H1 (cell line): ENCODE measurements at regions not wholly inside any gene's neighbourhood (a gene's known extent, or its start where the extent isn't known, plus 50 kb on each side); places are given as distances from the start of the nearest gene placed in this dataset.

Experiments used
- CTCF ChIA-PET: fragments of 300-600 bp; sonication (Branson Sonifier 250); formaldehyde crosslinking; loops from one replicate; lab custom pipeline; 2021; ENCODE audit not compliant: partially characterized antibody; lab: Charles Lee
- POLR2A ChIA-PET: fragments of 300-600 bp; sonication (Branson Sonifier 250); formaldehyde crosslinking; loops from one replicate; lab custom pipeline; 2021; ENCODE audit warnings: inconsistent platforms; ENCODE audit not compliant: partially characterized antibody; lab: Charles Lee
- DNase-seq, 2 experiments: peaks; one replicate each; pipeline versions ENCODE4 v3.0.0 to v3.0.0-alpha.2; 2010 to 2022; ENCODE audit warnings: low spot score in 2 of 2, low read depth in 1 of 2, mixed read lengths in 1 of 2
- FAIRE-seq: peaks from 2 replicates; lab custom pipeline; 2011; peaks lifted over from hg19 to GRCh38; lab: Jason Lieb, UNC
- H2AFZ ChIP-seq: 2 replicates; pipeline ENCODE4 v1.8.1; 2012; ENCODE audit warnings: low read length, inconsistent platforms
- H2AK5ac ChIP-seq: 2 replicates; pipeline ENCODE4 v1.6.1; 2013; ENCODE audit warnings: low read depth, low read length
- H2BK120ac ChIP-seq: replicated peaks from 2 replicates; pipeline ENCODE3; 2013; ENCODE audit warnings: low read depth, low read length, inconsistent platforms
- H2BK12ac ChIP-seq: 2 replicates; pipeline ENCODE4 v1.6.1; 2013; ENCODE audit warnings: low read depth, low read length
- H2BK15ac ChIP-seq: 2 replicates; pipeline ENCODE4 v1.6.1; 2013; ENCODE audit warnings: low read length
- H2BK20ac ChIP-seq: 2 replicates; pipeline ENCODE4 v1.6.1; 2013; ENCODE audit warnings: low read length
- H2BK5ac ChIP-seq: 2 replicates; pipeline ENCODE4 v1.6.1; 2013; ENCODE audit warnings: low read depth, low read length
- H3K14ac ChIP-seq: 2 replicates; pipeline ENCODE4 v1.6.1; 2013; ENCODE audit warnings: inconsistent platforms; ENCODE audit not compliant: insufficient read length
- H3K18ac ChIP-seq: 2 replicates; pipeline ENCODE4 v1.6.1; 2013; ENCODE audit warnings: low read length; ENCODE audit errors: extremely low read depth
- H3K23ac ChIP-seq: 2 replicates; pipeline ENCODE4 v1.6.1; 2013; ENCODE audit warnings: inconsistent platforms; ENCODE audit not compliant: insufficient read length
- H3K23me2 ChIP-seq: 2 replicates; pipeline ENCODE4 v1.6.1; 2013; ENCODE audit warnings: low read depth, low read length
- H3K27ac ChIP-seq: 2 replicates; pipeline ENCODE4 v1.6.1; 2011; ENCODE audit warnings: low read depth, low read length, inconsistent platforms
- H3K27me3 ChIP-seq, 4 experiments: replicated peaks in 1 of 4; 1 replicate in 1 of 4; 2 replicates in 3 of 4; pipeline versions ENCODE4 v1.6.1 to v1.8.1; 2011 to 2013; ENCODE audit warnings: low read length in 3 of 4, mild to moderate bottlenecking in 3 of 4, inconsistent platforms in 2 of 4, mixed read lengths in 2 of 4, moderate library complexity in 1 of 4; ENCODE audit not compliant: control insufficient read depth in 3 of 4, insufficient read depth in 3 of 4; ENCODE audit errors: extremely low read depth in 1 of 4
- H3K36me3 ChIP-seq, 4 experiments: 2 replicates each; pipeline versions ENCODE4 v1.6.1 to v1.8.1; 2011 to 2013; ENCODE audit warnings: mild to moderate bottlenecking in 4 of 4, low read length in 3 of 4, moderate library complexity in 2 of 4, control low read depth in 1 of 4, inconsistent platforms in 1 of 4; ENCODE audit not compliant: insufficient read depth in 4 of 4, control insufficient read depth in 2 of 4
- H3K4ac ChIP-seq: replicated peaks from 2 replicates; pipeline ENCODE3; 2013; ENCODE audit warnings: low read length, low read depth, mixed read lengths, inconsistent platforms; ENCODE audit not compliant: insufficient read length
- H3K4me1 ChIP-seq, 4 experiments: replicated peaks in 1 of 4; 1 replicate in 1 of 4; 2 replicates in 3 of 4; pipeline versions ENCODE4 v1.6.1 to v1.8.1; 2011 to 2013; ENCODE audit warnings: low read length in 3 of 4, inconsistent platforms in 2 of 4, mixed read lengths in 1 of 4; ENCODE audit not compliant: insufficient read depth in 4 of 4, control insufficient read depth in 3 of 4
- H3K4me2 ChIP-seq, 2 experiments: 2 replicates each; pipeline versions ENCODE4 v1.6.1 to v1.8.1; 2011 to 2013; ENCODE audit warnings: low read depth in 2 of 2, low read length in 2 of 2, control low read depth in 1 of 2, inconsistent platforms in 1 of 2, mild to moderate bottlenecking in 1 of 2; ENCODE audit not compliant: insufficient read depth in 1 of 2
- H3K4me3 ChIP-seq, 4 experiments: fragments of 200-600, 300-600 bp in 1 of 4; sonication (generic), shearing (Covaris generic), sonication (Bioruptor Twin) in 1 of 4; 2 replicates each; pipeline versions ENCODE4 v1.5.1 to v1.8.1; 2011 to 2016; ENCODE audit warnings: low read length in 4 of 4, low read depth in 3 of 4, control low read depth in 2 of 4, inconsistent platforms in 2 of 4, mild to moderate bottlenecking in 2 of 4, mixed read lengths in 1 of 4, moderate library complexity in 1 of 4; ENCODE audit not compliant: insufficient read depth in 2 of 4; ENCODE audit errors: extremely low read depth in 1 of 4
- H3K56ac ChIP-seq: replicated peaks from 2 replicates; pipeline ENCODE3; 2013; ENCODE audit warnings: low read depth, mild to moderate bottlenecking, mixed read lengths, low read length, inconsistent platforms; ENCODE audit not compliant: insufficient read length
- H3K79me1 ChIP-seq: 2 replicates; pipeline ENCODE4 v1.6.1; 2013; ENCODE audit warnings: low read depth, low read length, control low read depth
- H3K79me2 ChIP-seq, 2 experiments: 2 replicates each; pipeline versions ENCODE4 v1.6.1 to v1.8.1; 2012 to 2013; ENCODE audit warnings: low read length in 2 of 2, mild to moderate bottlenecking in 2 of 2, inconsistent platforms in 1 of 2; ENCODE audit not compliant: insufficient read depth in 2 of 2, control insufficient read depth in 1 of 2
- H3K9ac ChIP-seq, 4 experiments: replicated peaks in 1 of 4; 1 replicate in 1 of 4; 2 replicates in 3 of 4; pipeline versions ENCODE4 v1.6.1 to v1.8.1; 2011 to 2013; ENCODE audit warnings: low read depth in 3 of 4, low read length in 3 of 4, control low read depth in 2 of 4, mild to moderate bottlenecking in 2 of 4, moderate library complexity in 2 of 4, inconsistent platforms in 1 of 4; ENCODE audit errors: extremely low read depth in 1 of 4
- H3K9me3 ChIP-seq, 2 experiments: 2 replicates each; pipeline versions ENCODE4 v1.6.1 to v1.8.1; 2012 to 2013; ENCODE audit warnings: mild to moderate bottlenecking in 2 of 2, moderate library complexity in 2 of 2, control low read depth in 1 of 2, inconsistent platforms in 1 of 2, low read depth in 1 of 2, low read length in 1 of 2, mixed read lengths in 1 of 2; ENCODE audit not compliant: insufficient read depth in 2 of 2
- H4K20me1 ChIP-seq, 2 experiments: replicated peaks in 1 of 2; 2 replicates each; pipeline versions ENCODE3 to v1.8.1; 2011 to 2013; ENCODE audit warnings: inconsistent platforms in 2 of 2, low read length in 2 of 2, mild to moderate bottlenecking in 1 of 2; ENCODE audit not compliant: insufficient read depth in 2 of 2, control insufficient read depth in 1 of 2
- H4K5ac ChIP-seq: 2 replicates; pipeline ENCODE4 v1.6.1; 2013; ENCODE audit warnings: low read length, low read depth, mixed read lengths, inconsistent platforms; ENCODE audit not compliant: insufficient read length
- H4K8ac ChIP-seq: 2 replicates; pipeline ENCODE4 v1.8.0; 2013; ENCODE audit warnings: mild to moderate bottlenecking, moderate library complexity, low read length, inconsistent platforms; ENCODE audit not compliant: insufficient read depth; ENCODE audit errors: extremely low read depth
- H4K91ac ChIP-seq: replicated peaks from 2 replicates; pipeline ENCODE3; 2013; ENCODE audit warnings: low read length, mixed read lengths, inconsistent platforms; ENCODE audit not compliant: insufficient read length
- CHD2 ChIP-seq: IDR thresholded peaks from 2 replicates; pipeline ENCODE4 v1.6.1; 2012; ENCODE audit warnings: low read length, improper control_type of control experiment
- JUN ChIP-seq: IDR thresholded peaks from 2 replicates; pipeline ENCODE4 v1.6.1; 2011; ENCODE audit warnings: low read depth, mild to moderate bottlenecking, improper control_type of control experiment, low read length
- MAFK ChIP-seq: IDR thresholded peaks from 2 replicates; pipeline ENCODE4 v1.6.1; 2012; ENCODE audit warnings: low read depth, mild to moderate bottlenecking, improper control_type of control experiment, low read length
- RXRA ChIP-seq: IDR thresholded peaks from 2 replicates; pipeline ENCODE4 v1.6.1; 2011; ENCODE audit warnings: low read depth, mild to moderate bottlenecking, low read length, moderate library complexity; ENCODE audit not compliant: insufficient read depth
- TBP ChIP-seq: IDR thresholded peaks from 2 replicates; pipeline ENCODE4 v1.6.1; 2011; ENCODE audit warnings: low read depth, low read length, improper control_type of control experiment
- WGBS, 2 experiments: shearing (Covaris generic) in 1 of 2; methylation state at CpG; one replicate each; pipeline versions ENCODE4 v1.1.6 to v1.1.7; 2013 to 2015; ENCODE audit warnings: low lambda C conversion rate in 2 of 2, mixed read lengths in 2 of 2, inconsistent platforms in 1 of 2, low coverage in 1 of 2, missing lambda C conversion rate in 1 of 2; ENCODE audit not compliant: insufficient replicate concordance in 2 of 2, insufficient coverage in 1 of 2, insufficient read length in 1 of 2; ENCODE audit errors: extremely low coverage in 1 of 2, missing lambda C conversion rate in 1 of 2; 5-methylcytosine and 5-hydroxymethylcytosine counted together
- TF ChIP-seq, protein P1 (sequence below), 3 experiments: IDR thresholded peaks; 1 replicate in 2 of 3; 2 replicates in 1 of 3; pipeline versions ENCODE4 v1.5.1 to v1.6.1; 2011; ENCODE audit warnings: low read length in 3 of 3, mild to moderate bottlenecking in 3 of 3, inconsistent platforms in 2 of 3, low read depth in 1 of 3, moderate library complexity in 1 of 3; ENCODE audit not compliant: insufficient read depth in 1 of 3; ENCODE audit errors: control extremely low read depth in 1 of 3

DNA sequence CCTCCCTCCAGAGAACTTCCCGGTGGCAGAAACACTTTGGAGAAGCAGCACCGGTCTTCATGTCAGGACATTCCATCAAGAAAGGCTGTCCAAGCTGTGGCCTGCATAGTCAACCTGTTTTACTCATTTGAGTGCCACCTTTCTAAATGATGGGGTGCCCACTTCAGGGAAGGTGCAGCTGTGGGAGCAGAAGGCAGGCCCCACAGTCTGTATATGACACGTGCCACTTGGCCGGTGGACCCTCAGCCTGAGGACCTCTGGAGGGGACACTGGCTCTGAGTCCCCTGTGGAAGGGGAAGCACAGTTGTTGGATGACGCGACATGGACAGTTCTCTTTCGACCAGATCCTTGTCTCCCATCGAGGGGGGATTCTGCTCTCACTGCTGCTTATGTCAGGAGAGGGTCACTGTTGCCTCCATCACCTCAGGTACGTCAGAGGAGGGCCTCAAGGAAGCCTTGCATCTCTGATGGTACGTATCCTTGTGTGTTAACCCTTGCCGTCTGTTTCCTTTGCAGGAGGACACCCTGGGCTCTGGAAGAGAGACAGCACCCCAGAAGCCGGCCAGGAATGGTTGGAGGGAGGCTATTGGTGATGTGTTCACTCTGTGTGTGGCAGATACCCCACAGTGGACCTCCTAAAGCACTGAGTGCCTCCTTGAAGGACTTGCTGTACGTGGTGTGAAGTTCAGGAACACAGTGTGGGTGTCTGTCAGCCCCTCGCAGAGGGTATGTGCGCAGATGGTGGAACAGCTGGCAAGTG lies 132.1 kb upstream of the RTL1 start:
- H3K4me3 ChIP-seq = no peak overlapping the region
- no peak overlapping the region for H2AK5ac ChIP-seq
- H3K79me1 ChIP-seq = no peaks in the 10 kb centered on the region
- no peak overlapping the region for H2AFZ ChIP-seq
- no peak overlapping the region for H3K56ac ChIP-seq
- no peak overlapping the region for H3K27ac ChIP-seq
- no peak overlapping the region for H3K18ac ChIP-seq
- no peak overlapping the region for H4K5ac ChIP-seq
- CTCF ChIA-PET = interaction anchor here (0.6 kb wide), 1 partner anchor 131 kb away, joined by 3 read pairs; no protein-coding TSS in a partner anchor
- no peak overlapping the region for H2BK20ac ChIP-seq
- H2BK5ac ChIP-seq = no peak overlapping the region
- H3K9me3 ChIP-seq = no peaks in the 10 kb centered on the region; a peak in 1 of 4 replicates
- H3K79me2 ChIP-seq = no peaks in the 10 kb centered on the region
- H4K20me1 ChIP-seq = no peaks in the 10 kb centered on the region
- H3K4me1 ChIP-seq = no peaks in the 10 kb centered on the region
- no peaks in the 10 kb centered on the region for H3K27me3 ChIP-seq
- H4K8ac ChIP-seq = no peak overlapping the region
- no peak overlapping the region for H3K4me2 ChIP-seq
- no peak overlapping the region for H3K9ac ChIP-seq
- H4K91ac ChIP-seq = no peak overlapping the region
- H2BK15ac ChIP-seq = no peak overlapping the region
- POLR2A ChIA-PET = no interaction called here
- DNase-seq (no peak), FAIRE-seq (no peak)
- no peak overlapping the region for H2BK120ac ChIP-seq
- H3K14ac ChIP-seq = no peak overlapping the region
- no peak overlapping the region for H2BK12ac ChIP-seq
- 92% methylated on average over 15 of the region's 15 CpGs; no CpG with 5 or more reads in 1 of the 2 experiments for WGBS, 2 experiments
- TF ChIP-seq CHD2 (no peak), JUN (no peak), MAFK (no peak), TBP (no peak), RXRA (no peak)
- TF ChIP-seq, protein P1, sequence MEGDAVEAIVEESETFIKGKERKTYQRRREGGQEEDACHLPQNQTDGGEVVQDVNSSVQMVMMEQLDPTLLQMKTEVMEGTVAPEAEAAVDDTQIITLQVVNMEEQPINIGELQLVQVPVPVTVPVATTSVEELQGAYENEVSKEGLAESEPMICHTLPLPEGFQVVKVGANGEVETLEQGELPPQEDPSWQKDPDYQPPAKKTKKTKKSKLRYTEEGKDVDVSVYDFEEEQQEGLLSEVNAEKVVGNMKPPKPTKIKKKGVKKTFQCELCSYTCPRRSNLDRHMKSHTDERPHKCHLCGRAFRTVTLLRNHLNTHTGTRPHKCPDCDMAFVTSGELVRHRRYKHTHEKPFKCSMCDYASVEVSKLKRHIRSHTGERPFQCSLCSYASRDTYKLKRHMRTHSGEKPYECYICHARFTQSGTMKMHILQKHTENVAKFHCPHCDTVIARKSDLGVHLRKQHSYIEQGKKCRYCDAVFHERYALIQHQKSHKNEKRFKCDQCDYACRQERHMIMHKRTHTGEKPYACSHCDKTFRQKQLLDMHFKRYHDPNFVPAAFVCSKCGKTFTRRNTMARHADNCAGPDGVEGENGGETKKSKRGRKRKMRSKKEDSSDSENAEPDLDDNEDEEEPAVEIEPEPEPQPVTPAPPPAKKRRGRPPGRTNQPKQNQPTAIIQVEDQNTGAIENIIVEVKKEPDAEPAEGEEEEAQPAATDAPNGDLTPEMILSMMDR (IDR thresholded peaks at IDR 0.05; ENCODE audit: control extremely low read depth in 1 of 3, insufficient read depth in 1 of 3, low read depth in 1 of 3, low read length in 3 of 3) = no peak
- peaks cover 4% of the 10 kb centered on the region; the same call in 1 of the 2 replicates for H3K23me2 ChIP-seq
- no peak overlapping the region for H3K23ac ChIP-seq
- H3K36me3 ChIP-seq = no peaks in the 10 kb centered on the region
- H3K4ac ChIP-seq = no peak overlapping the region
